ENCODE measurements at regions not wholly inside any gene's neighbourhood (a gene's known extent, or its start where the extent isn't known, plus 50 kb on each side); places are given as distances from the start of the nearest gene placed in this dataset.

DNA sequence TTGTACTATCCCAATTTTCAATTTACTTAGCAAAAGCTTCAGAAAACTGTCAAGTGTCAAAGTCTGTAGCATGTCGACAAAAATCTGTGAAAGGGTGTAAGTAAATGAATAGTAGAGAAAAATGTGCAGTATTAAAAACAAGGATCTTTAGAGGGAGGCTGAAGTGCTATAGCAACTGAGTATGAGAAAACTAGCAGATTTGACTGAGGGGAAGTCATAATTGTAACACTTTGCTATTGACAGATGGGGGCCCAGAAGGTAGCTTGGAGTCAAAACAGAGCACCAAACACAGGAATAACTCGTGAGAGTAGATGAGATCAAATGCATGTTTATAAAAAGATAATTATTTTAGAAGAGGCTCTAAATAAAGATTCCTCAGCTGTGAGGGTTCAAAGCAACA, 657.7 kb downstream of the TMEM182 start:
- Histone ChIP-seq H4K91ac (replicated peaks; ENCODE audit: insufficient read length, low read length) (no peak overlapping the region), H3K23ac (ENCODE audit: insufficient read length) (no peak overlapping the region), H3K14ac (ENCODE audit: insufficient read length) (no peak overlapping the region), H2BK120ac (replicated peaks; ENCODE audit: low read depth, low read length) (no peak overlapping the region), H2BK15ac (ENCODE audit: low read length) (no peak overlapping the region), H3K27ac (ENCODE audit: low read depth, low read length) (no peak overlapping the region), H3K4ac (replicated peaks; ENCODE audit: insufficient read length, low read depth, low read length) (no peak overlapping the region), H2AK5ac (ENCODE audit: low read depth, low read length) (no peak overlapping the region), H2BK12ac (ENCODE audit: low read depth, low read length) (no peak overlapping the region), H3K23me2 (ENCODE audit: low read depth, low read length) (no peaks in the 10 kb centered on the region), H2AFZ (ENCODE audit: low read length) (no peak overlapping the region), H3K18ac (ENCODE audit: extremely low read depth, low read length) (no peak overlapping the region), H3K4me1 (replicated peaks in 1 of 4; ENCODE audit: control insufficient read depth in 3 of 4, insufficient read depth in 4 of 4, low read length in 3 of 4) (0 out of 7 replicates have a peak, but pooled peaks cover 0 to 2% (median 0%) of the 10 kb centered on the region in 4 experiments), H4K8ac (ENCODE audit: extremely low read depth, insufficient read depth, low read length) (no peak overlapping the region), H3K4me3 (ENCODE audit: extremely low read depth in 1 of 4, insufficient read depth in 2 of 4, low read depth in 3 of 4, low read length in 4 of 4) (no peak overlapping the region), H3K9me3 (ENCODE audit: insufficient read depth in 2 of 2, low read depth in 1 of 2, low read length in 1 of 2) (no peaks in the 10 kb centered on the region), H4K20me1 (replicated peaks in 1 of 2; ENCODE audit: control insufficient read depth in 1 of 2, insufficient read depth in 2 of 2, low read length in 2 of 2) (no peaks in the 10 kb centered on the region), H4K5ac (ENCODE audit: insufficient read length, low read depth, low read length) (no peak overlapping the region), H3K79me1 (ENCODE audit: low read depth, low read length) (no peaks in the 10 kb centered on the region), H3K36me3 (ENCODE audit: control insufficient read depth in 2 of 4, insufficient read depth in 4 of 4, low read length in 3 of 4) (no peaks in the 10 kb centered on the region), H3K79me2 (ENCODE audit: control insufficient read depth in 1 of 2, insufficient read depth in 2 of 2, low read length in 2 of 2) (no peaks in the 10 kb centered on the region), H3K4me2 (ENCODE audit: insufficient read depth in 1 of 2, low read depth in 2 of 2, low read length in 2 of 2) (no peak overlapping the region), H3K9ac (replicated peaks in 1 of 4; ENCODE audit: extremely low read depth in 1 of 4, low read depth in 3 of 4, low read length in 3 of 4) (no peak overlapping the region), H2BK5ac (ENCODE audit: low read depth, low read length) (no peak overlapping the region), H3K27me3 (replicated peaks in 1 of 4; ENCODE audit: control insufficient read depth in 3 of 4, extremely low read depth in 1 of 4, insufficient read depth in 3 of 4, low read length in 3 of 4) (no peaks in the 10 kb centered on the region), H2BK20ac (ENCODE audit: low read length) (no peak overlapping the region), H3K56ac (replicated peaks; ENCODE audit: insufficient read length, low read depth, low read length) (no peak overlapping the region)
- no peak for DNase-seq (ENCODE audit: low read depth in 1 of 2, low spot score in 2 of 2)
- WGBS, 2 experiments (ENCODE audit: extremely low coverage in 1 of 2, insufficient coverage in 1 of 2, insufficient read length in 1 of 2, insufficient replicate concordance in 2 of 2, low coverage in 1 of 2, low lambda C conversion rate in 2 of 2, missing lambda C conversion rate in 1 of 2), result 89% methylated on average over 2 of the region's 2 CpGs; no CpG with 5 or more reads in 1 of the 2 experiments
- CTCF ChIA-PET (ENCODE audit: partially characterized antibody), result interaction anchor here (1.0 kb wide), 1 partner anchor 31 kb away, joined by 3 read pairs; no protein-coding TSS in a partner anchor
- POLR2A ChIA-PET (ENCODE audit: partially characterized antibody), result no interaction called here
- FAIRE-seq, result no peak
- TF ChIP-seq TBP (IDR thresholded peaks at IDR 0.05; ENCODE audit: low read depth, low read length) (no peak), SIN3A (conservative IDR thresholded peaks at IDR 0.05 in 1 of 2, IDR thresholded peaks at IDR 0.05 in 1 of 2; ENCODE audit: low read depth in 1 of 2, low read length in 2 of 2) (no peak)
